Activated naive CD8-positive, alpha-beta T cell treated with anti-CD3 and anti-CD28 coated beads, Interleukin-2, amount 50 U/mL, for 24 hours (primary cell): ENCODE measurements at regions not wholly inside any gene's neighbourhood (a gene's known extent, or its start where the extent isn't known, plus 50 kb on each side); places are given as distances from the start of the nearest gene placed in this dataset.
A peak's percentile ranks its signal among the peaks of the same experiment; 100 is the strongest.

Experiments
- ATAC-seq: fragments of 150-1000 bp; cut with Tn5 transposase; one replicate; pipeline ENCODE4 v1.10.0; 2021
- DNase-seq: peaks from one replicate; pipeline ENCODE4 v3.0.0; 2021
- H3K27ac Mint-ChIP-seq: one replicate; pipeline ENCODE4 v1.8.0; 2021; ENCODE audit warnings: mild to moderate bottlenecking, mixed read lengths
- H3K27me3 Mint-ChIP-seq: one replicate; pipeline ENCODE4 v1.8.0; 2021; ENCODE audit warnings: mixed read lengths
- H3K36me3 Mint-ChIP-seq: one replicate; pipeline ENCODE4 v1.8.0; 2021; ENCODE audit warnings: low read depth, mixed read lengths
- H3K4me1 Mint-ChIP-seq: one replicate; pipeline ENCODE4 v1.8.0; 2021; ENCODE audit warnings: mixed read lengths
- H3K4me3 Mint-ChIP-seq: one replicate; pipeline ENCODE4 v1.8.0; 2021; ENCODE audit warnings: mild to moderate bottlenecking, moderate library complexity, mixed read lengths
- H3K9me3 Mint-ChIP-seq: one replicate; pipeline ENCODE4 v1.8.0; 2021; ENCODE audit warnings: mixed read lengths

- H3K27ac Mint-ChIP-seq: no peak overlapping the region
- DNase-seq (no peak), ATAC-seq (no peak)
- no peaks in the 10 kb centered on the region for H3K27me3 Mint-ChIP-seq
- H3K9me3 Mint-ChIP-seq: no peaks in the 10 kb centered on the region
- H3K4me3 Mint-ChIP-seq: no peak overlapping the region
- no peaks in the 10 kb centered on the region for H3K4me1 Mint-ChIP-seq
- no peaks in the 10 kb centered on the region for H3K36me3 Mint-ChIP-seq
Measured at GRCh38 chr10:124262234-124262865, 156.4 kb downstream of the OAT start.

DNA sequence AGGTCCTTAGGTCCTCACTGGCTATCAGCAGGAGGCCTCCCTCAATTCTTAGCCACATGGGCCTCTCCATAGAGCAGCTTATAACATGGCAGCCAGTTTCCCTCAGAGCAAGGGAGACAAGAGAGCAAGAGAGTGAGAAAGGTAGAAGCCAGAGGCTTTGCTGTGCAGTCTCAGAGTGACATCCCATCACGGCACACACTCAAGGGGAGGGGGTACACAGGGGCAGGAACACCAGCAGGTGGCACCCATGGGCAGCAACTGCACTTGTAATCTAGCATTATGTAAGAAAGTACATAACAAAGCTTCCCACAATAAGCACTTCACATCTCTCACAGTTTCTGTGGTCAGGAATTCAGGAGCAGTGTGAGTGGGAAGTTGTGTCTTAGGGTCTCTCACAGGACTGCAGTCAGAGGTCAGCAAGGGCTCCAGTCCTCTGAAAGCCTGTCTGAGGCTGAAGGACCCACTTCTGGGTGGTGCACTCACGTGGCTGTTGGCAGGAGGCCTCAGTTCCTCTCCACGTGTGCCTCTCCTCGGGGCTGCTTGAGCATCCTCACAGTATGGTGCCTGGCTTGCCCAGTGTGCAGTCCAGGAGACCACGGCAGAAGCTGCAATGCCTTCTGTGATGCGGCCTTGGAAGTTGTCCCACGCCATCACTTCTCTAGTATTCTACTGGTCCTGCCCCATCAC is 159.4 kb downstream of the OAT start:
- no peaks in the 10 kb centered on the region for H3K36me3 Mint-ChIP-seq
- no peaks in the 10 kb centered on the region for H3K27me3 Mint-ChIP-seq
- no peaks in the 10 kb centered on the region for H3K4me1 Mint-ChIP-seq
- H3K9me3 Mint-ChIP-seq: no peaks in the 10 kb centered on the region
- ATAC-seq: peak; percentile 25
- no peak overlapping the region for H3K4me3 Mint-ChIP-seq
- H3K27ac Mint-ChIP-seq: no peak overlapping the region
- DNase-seq: peak; percentile 7

GRCh38 chr10:124257781-124258180 is 160.9 kb downstream of the OAT start:
- Mint-ChIP-seq H3K36me3 (no peaks in the 10 kb centered on the region), H3K27me3 (no peaks in the 10 kb centered on the region), H3K9me3 (no peaks in the 10 kb centered on the region), H3K27ac (no peak overlapping the region), H3K4me1 (peaks cover 3% of the 10 kb centered on the region), H3K4me3 (no peak overlapping the region)
- no peak for DNase-seq
- ATAC-seq: no peak

- Mint-ChIP-seq H3K4me1 (peaks cover 3% of the 10 kb centered on the region), H3K4me3 (no peak overlapping the region), H3K27me3 (no peaks in the 10 kb centered on the region), H3K27ac (no peak overlapping the region), H3K36me3 (no peaks in the 10 kb centered on the region), H3K9me3 (no peaks in the 10 kb centered on the region)
- ATAC-seq (no peak), DNase-seq (no peak)
Measured at GRCh38 chr10:124256151-124256550, 162.6 kb downstream of the OAT start.

- DNase-seq (no peak), ATAC-seq (no peak)
- Mint-ChIP-seq H3K27me3 (peaks cover under 1% of the 10 kb centered on the region), H3K4me3 (no peak overlapping the region), H3K36me3 (no peaks in the 10 kb centered on the region), H3K9me3 (no peaks in the 10 kb centered on the region), H3K4me1 (peaks cover 3% of the 10 kb centered on the region), H3K27ac (no peak overlapping the region)
Measured at GRCh38 chr10:124255556-124255955, 162.2 kb upstream of the CHST15 start.

DNA sequence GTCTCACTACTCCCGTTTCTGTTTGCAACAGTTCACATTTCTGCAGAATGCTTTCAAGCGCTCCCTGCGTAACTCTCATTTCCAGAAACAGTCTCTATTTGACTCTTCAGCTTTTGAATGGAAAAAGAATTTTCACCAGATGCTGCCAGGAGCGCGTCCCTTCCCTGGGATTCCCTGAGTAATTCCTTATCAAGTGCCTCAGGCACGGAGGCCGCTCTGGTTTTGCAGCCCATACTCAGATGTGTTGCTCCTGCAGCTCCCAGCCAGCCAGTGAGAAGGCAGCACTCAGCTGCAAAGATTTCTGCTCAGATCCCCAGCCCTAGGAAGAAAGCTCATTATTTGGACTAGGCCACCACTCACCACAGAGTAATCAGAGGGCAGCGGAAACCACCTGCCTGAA is 161.1 kb upstream of the CHST15 start:
- ATAC-seq (no peak), DNase-seq (no peak)
- H3K27me3 Mint-ChIP-seq: peaks cover 4% of the 10 kb centered on the region
- peaks cover 3% of the 10 kb centered on the region for H3K4me1 Mint-ChIP-seq
- H3K4me3 Mint-ChIP-seq: no peak overlapping the region
- H3K36me3 Mint-ChIP-seq: no peaks in the 10 kb centered on the region
- no peaks in the 10 kb centered on the region for H3K9me3 Mint-ChIP-seq
- no peak overlapping the region for H3K27ac Mint-ChIP-seq

GRCh38 chr10:124253006-124253405 is 159.6 kb upstream of the CHST15 start:
- Mint-ChIP-seq H3K4me1 (peaks cover 3% of the 10 kb centered on the region), H3K27ac (no peak overlapping the region), H3K4me3 (no peak overlapping the region), H3K9me3 (no peaks in the 10 kb centered on the region), H3K36me3 (no peaks in the 10 kb centered on the region), H3K27me3 (peaks cover 4% of the 10 kb centered on the region)
- DNase-seq: no peak
- ATAC-seq: no peak

GRCh38 chr10:124252097-124252715 is 158.8 kb upstream of the CHST15 start:
- H3K27ac Mint-ChIP-seq: no peak overlapping the region
- ATAC-seq: no peak

GRCh38 chr10:124251317-124252065 is 158.1 kb upstream of the CHST15 start:
- Mint-ChIP-seq H3K4me1 (peaks cover 3% of the 10 kb centered on the region), H3K9me3 (no peaks in the 10 kb centered on the region), H3K4me3 (no peak overlapping the region), H3K27ac (no peak overlapping the region), H3K36me3 (no peaks in the 10 kb centered on the region), H3K27me3 (peaks cover 4% of the 10 kb centered on the region)
- ATAC-seq (no peak), DNase-seq (no peak)

More at GRCh38 chr10:124252097-124252715, 158.8 kb upstream of the CHST15 start:
- Mint-ChIP-seq H3K4me1 (peaks cover 3% of the 10 kb centered on the region), H3K9me3 (no peaks in the 10 kb centered on the region), H3K4me3 (no peak overlapping the region), H3K27me3 (peaks cover 4% of the 10 kb centered on the region), H3K36me3 (no peaks in the 10 kb centered on the region)
- DNase-seq: no peak

DNA sequence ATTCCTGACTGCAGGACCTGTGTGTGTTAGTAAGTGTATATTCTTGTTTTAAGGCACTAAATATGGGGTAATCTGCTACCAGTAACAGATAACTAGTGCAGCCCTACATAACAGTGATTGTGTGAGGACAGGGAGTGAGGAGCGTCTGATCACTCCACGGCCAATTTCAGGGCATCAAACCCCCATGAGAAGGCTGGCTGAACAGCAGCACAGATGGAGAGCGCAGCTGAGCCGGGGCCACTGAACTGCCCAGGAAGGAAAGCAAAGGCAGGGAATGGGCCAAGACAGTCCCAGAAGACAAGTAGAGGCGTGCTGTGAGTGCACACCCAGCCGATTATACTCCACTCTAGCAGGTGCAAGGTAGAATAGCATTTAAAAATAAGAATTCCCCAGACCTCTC is 157.1 kb upstream of the CHST15 start:
- H3K4me3 Mint-ChIP-seq: no peak overlapping the region
- peaks cover 3% of the 10 kb centered on the region for H3K4me1 Mint-ChIP-seq
- H3K27ac Mint-ChIP-seq: no peak overlapping the region
- H3K36me3 Mint-ChIP-seq: no peaks in the 10 kb centered on the region
- no peaks in the 10 kb centered on the region for H3K9me3 Mint-ChIP-seq
- ATAC-seq: no peak
- peaks cover 4% of the 10 kb centered on the region for H3K27me3 Mint-ChIP-seq
- no peak for DNase-seq

DNA sequence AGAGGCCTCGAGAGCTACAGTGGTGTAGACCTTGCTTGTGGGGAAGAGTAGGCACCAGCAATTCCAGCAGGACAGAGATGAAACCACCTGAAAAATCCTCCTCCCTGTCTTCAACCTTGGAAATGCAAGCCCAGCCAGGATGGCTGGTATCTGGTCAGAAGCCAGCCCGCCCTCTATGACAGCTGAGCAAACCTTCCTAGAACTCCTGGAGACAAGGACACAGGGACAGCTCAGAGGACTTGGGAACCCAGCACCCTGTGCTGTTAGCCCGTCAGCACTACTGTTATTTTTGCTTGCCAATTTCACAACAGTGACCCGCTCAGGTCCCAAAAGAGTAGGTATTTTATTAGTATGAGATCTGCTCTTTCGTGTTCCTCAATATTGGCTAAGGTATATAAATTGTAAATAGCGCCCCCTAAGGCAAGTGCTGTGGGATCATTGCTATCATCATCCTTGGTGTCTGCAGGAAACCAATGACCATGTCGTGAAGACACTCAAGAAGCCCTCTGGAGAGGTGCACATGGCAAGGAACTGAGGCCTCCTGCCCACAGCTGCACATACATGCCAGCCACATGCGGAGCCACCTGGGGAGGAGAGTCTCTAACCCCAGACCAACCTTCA is 156.5 kb upstream of the CHST15 start:
- no peak overlapping the region for H3K4me3 Mint-ChIP-seq
- H3K27ac Mint-ChIP-seq: no peak overlapping the region

GRCh38 chr10:124249196-124249595 is 155.8 kb upstream of the CHST15 start:
- H3K36me3 Mint-ChIP-seq: no peaks in the 10 kb centered on the region
- H3K9me3 Mint-ChIP-seq: no peaks in the 10 kb centered on the region
- ATAC-seq: no peak
- H3K4me3 Mint-ChIP-seq: no peak overlapping the region
- peaks cover 3% of the 10 kb centered on the region for H3K4me1 Mint-ChIP-seq
- peaks cover 4% of the 10 kb centered on the region for H3K27me3 Mint-ChIP-seq
- DNase-seq: no peak
- no peak overlapping the region for H3K27ac Mint-ChIP-seq

More for the DNA sequence above, 156.5 kb upstream of the CHST15 start:
- no peak for ATAC-seq
- H3K9me3 Mint-ChIP-seq: no peaks in the 10 kb centered on the region
- H3K4me1 Mint-ChIP-seq: peaks cover 3% of the 10 kb centered on the region
- no peak for DNase-seq
- H3K36me3 Mint-ChIP-seq: no peaks in the 10 kb centered on the region
- peaks cover 4% of the 10 kb centered on the region for H3K27me3 Mint-ChIP-seq

- peaks cover 4% of the 10 kb centered on the region for H3K27me3 Mint-ChIP-seq
- no peak for DNase-seq
- no peaks in the 10 kb centered on the region for H3K36me3 Mint-ChIP-seq
- no peak overlapping the region for H3K27ac Mint-ChIP-seq
- ATAC-seq: no peak
- no peak overlapping the region for H3K4me3 Mint-ChIP-seq
- H3K9me3 Mint-ChIP-seq: no peaks in the 10 kb centered on the region
- peaks cover 3% of the 10 kb centered on the region for H3K4me1 Mint-ChIP-seq
Measured at GRCh38 chr10:124248056-124249045, 155.0 kb upstream of the CHST15 start.
